HG03457 (cell line): ENCODE measurements at regions not wholly inside any gene's neighbourhood (a gene's known extent, or its start where the extent isn't known, plus 50 kb on each side); places are given as distances from the start of the nearest gene placed in this dataset.
"Not testable (repeated sequence)": the region's sequence is repeated elsewhere in the genome, so short reads cannot be mapped to it uniquely, and the experiment has no call there.

Source experiments
- ATAC-seq: cut with Tn5 transposase; IDR thresholded peaks from one replicate; pipeline ENCODE4 v1.9.1; 2021; ENCODE audit warnings: moderate number of reproducible peaks; ENCODE audit not compliant: unreplicated experiment

GRCh38 chr2:228956701-228957474 is 314.2 kb downstream of the PID1 start:
- ATAC-seq: no peak

- ATAC-seq: no peak
Measured at GRCh38 chr2:228949831-228950230, 321.3 kb downstream of the PID1 start.

- ATAC-seq: no peak
Measured at GRCh38 chr2:228945710-228946109, 325.4 kb downstream of the PID1 start.

GRCh38 chr2:228942856-228943255 is 328.2 kb downstream of the PID1 start:
- no peak for ATAC-seq

GRCh38 chr2:228938629-228939028 is 332.5 kb downstream of the PID1 start:
- ATAC-seq: no peak

- ATAC-seq: no peak
Measured at GRCh38 chr2:228927028-228928010, 343.8 kb downstream of the PID1 start.

GRCh38 chr2:228919808-228920207 is 351.3 kb downstream of the PID1 start:
- no peak for ATAC-seq

GRCh38 chr2:228917220-228917619 is 353.9 kb downstream of the PID1 start:
- ATAC-seq: no peak

GRCh38 chr2:228916416-228917090 is 354.5 kb downstream of the PID1 start:
- ATAC-seq: no peak

- ATAC-seq: no peak
Measured at GRCh38 chr2:228913176-228913575, 357.9 kb downstream of the PID1 start.

- not testable (repeated sequence) for ATAC-seq
Measured at GRCh38 chr2:228910872-228911271, 360.2 kb downstream of the PID1 start.

GRCh38 chr2:228902176-228902575 is 368.9 kb downstream of the PID1 start:
- ATAC-seq: no peak

GRCh38 chr2:228901531-228901930 is 369.6 kb downstream of the PID1 start:
- no peak for ATAC-seq

GRCh38 chr2:228878138-228878537 is 392.9 kb downstream of the PID1 start:
- no peak for ATAC-seq

- ATAC-seq: no peak
Measured at GRCh38 chr2:228876276-228876675, 394.8 kb downstream of the PID1 start.

- no peak for ATAC-seq
Measured at GRCh38 chr2:228875152-228875900, 395.8 kb downstream of the PID1 start.

GRCh38 chr2:228871012-228871411 is 400.1 kb downstream of the PID1 start:
- ATAC-seq: no peak

GRCh38 chr2:228869636-228870264 is 401.3 kb downstream of the PID1 start:
- ATAC-seq: no peak

GRCh38 chr2:228867406-228867805 is 403.7 kb downstream of the PID1 start:
- no peak for ATAC-seq

GRCh38 chr2:228866781-228867180 is 404.3 kb downstream of the PID1 start:
- ATAC-seq: no peak
